ENCODE measurements at regions not wholly inside any gene's neighbourhood (a gene's known extent, or its start where the extent isn't known, plus 50 kb on each side); places are given as distances from the start of the nearest gene placed in this dataset.

- no peak for TF ChIP-seq CTCF (IDR thresholded peaks at IDR 0.05)
- H3K27ac ChIP-seq, result no peak overlapping the region
- H3K4me3 ChIP-seq, result no peak overlapping the region
- ATAC-seq (no peak), DNase-seq (peak in 1 of 2 donors; percentile 30)
- WGBS, 3 donors, result 37 to 48% (median 39%) methylated on average over 23 of the region's 23 CpGs
- intact Hi-C loops (cut with DNase I), result no loop called here
- peaks cover 0 to 8% (median 0%) of the 10 kb centered on the region in 3 donors for H3K27me3 ChIP-seq (ENCODE audit: insufficient read depth in 3 of 3, low read length in 2 of 3)
- H3K9me3 ChIP-seq, result no peaks in the 10 kb centered on the region
- H3K4me1 ChIP-seq, result no peaks in the 10 kb centered on the region
- H3K36me3 ChIP-seq (ENCODE audit: insufficient read depth in 1 of 2, low read depth in 1 of 2), result no peaks in the 10 kb centered on the region
These were observed 805.5 kb downstream of the BRD1 start for GRCh38 chr22:49021926-49022815.

- TF ChIP-seq CTCF (IDR thresholded peaks at IDR 0.05), result no peak
- no peak for ATAC-seq
- no peak overlapping the region for H3K27ac ChIP-seq
- intact Hi-C loops (cut with DNase I), result no loop called here
- no peak overlapping the region for H3K4me3 ChIP-seq
- H3K27me3 ChIP-seq (ENCODE audit: insufficient read depth in 3 of 3, low read length in 2 of 3), result peaks cover 0 to 8% (median 0%) of the 10 kb centered on the region in 3 donors
- H3K9me3 ChIP-seq, result no peaks in the 10 kb centered on the region
- no peaks in the 10 kb centered on the region for H3K4me1 ChIP-seq
- no peaks in the 10 kb centered on the region for H3K36me3 ChIP-seq (ENCODE audit: insufficient read depth in 1 of 2, low read depth in 1 of 2)
- DNase-seq, result peak in 1 of 2 donors; percentile 25
- 67 to 69% (median 69%) methylated on average over 25 to 27 of the region's 27 CpGs for WGBS, 3 donors
These were observed 806.3 kb downstream of the BRD1 start for GRCh38 chr22:49021131-49021925.

DNA sequence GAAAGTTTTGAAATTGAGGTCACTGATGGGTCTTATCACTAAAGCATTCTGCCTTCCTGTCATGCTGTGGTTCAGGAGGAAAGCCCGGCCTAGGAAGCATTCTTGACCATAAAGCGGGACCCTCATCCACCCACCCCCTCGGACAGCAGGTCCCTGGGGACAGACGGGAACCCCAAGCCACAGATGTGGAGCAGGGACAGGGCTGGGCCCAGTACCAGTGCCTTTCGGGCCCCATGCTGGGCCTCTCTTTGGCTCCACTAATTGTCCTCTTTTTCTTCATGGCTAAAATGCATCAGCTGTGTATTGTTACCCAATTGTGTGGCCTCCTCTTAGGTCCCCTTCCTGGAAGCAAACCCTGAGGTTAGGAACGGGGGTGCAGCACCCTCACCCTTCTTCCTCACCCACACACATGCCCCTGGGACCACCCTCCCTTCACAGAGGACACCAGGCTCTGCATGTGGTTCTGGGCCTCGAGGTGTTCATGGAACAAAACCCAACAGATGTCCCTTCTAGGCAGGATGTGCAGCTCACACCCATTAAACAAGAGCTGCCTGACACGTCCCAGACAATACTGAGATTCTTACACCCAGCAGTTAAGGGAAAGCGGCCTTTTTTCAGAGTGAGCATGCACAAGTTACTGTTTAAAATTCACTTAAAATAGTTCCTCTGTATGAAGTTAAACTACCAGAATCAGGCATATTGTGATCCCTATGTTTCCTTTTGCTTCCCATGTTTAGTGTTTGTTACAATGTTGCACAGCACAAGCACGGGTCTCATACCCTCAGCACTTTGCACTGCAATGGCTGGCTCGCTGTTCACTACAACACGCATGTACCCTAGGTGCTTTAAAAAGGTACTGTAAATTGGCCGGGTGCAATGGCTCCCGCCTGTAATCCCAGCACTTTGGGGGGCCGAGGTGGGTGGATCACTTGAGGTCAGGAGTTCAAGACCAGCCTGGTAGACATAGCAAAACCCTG, 807.6 kb downstream of the BRD1 start:
- no peaks in the 10 kb centered on the region for H3K36me3 ChIP-seq (ENCODE audit: insufficient read depth in 1 of 2, low read depth in 1 of 2)
- DNase-seq (peak in 1 of 2 donors; percentile 14), ATAC-seq (no peak)
- peaks cover 0 to 5% (median 0%) of the 10 kb centered on the region in 3 donors for H3K27me3 ChIP-seq (ENCODE audit: insufficient read depth in 3 of 3, low read length in 2 of 3)
- H3K27ac ChIP-seq, result no peak overlapping the region
- H3K4me1 ChIP-seq, result no peaks in the 10 kb centered on the region
- WGBS, 3 donors, result 80 to 83% (median 82%) methylated on average over 15 of the region's 15 CpGs
- TF ChIP-seq CTCF (IDR thresholded peaks at IDR 0.05), result no peak
- H3K9me3 ChIP-seq, result no peaks in the 10 kb centered on the region
- intact Hi-C loops (cut with DNase I), result no loop called here
- H3K4me3 ChIP-seq, result no peak overlapping the region

DNA sequence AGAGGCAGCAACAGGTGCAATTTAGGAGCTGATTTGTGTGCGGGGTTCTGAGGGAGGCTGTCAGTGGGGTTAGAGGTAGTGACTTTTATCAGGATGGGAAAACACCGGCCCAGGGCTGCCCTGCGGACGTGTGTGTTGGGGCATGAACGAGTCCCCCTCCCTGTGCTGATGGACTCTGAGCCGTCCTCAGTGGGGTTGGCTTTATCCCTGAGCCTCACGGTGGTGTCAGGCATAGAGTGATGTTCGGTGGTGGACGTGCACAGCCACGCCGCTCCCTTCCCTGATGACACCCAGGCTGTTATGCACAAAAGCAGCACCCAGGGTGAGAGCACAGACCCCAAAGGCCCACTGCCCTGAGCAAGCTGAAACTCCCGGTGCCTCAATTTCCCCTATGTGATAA, 809.1 kb downstream of the BRD1 start:
- Histone ChIP-seq H3K4me3 (no peak overlapping the region), H3K27me3 (ENCODE audit: insufficient read depth in 3 of 3, low read length in 2 of 3) (no peaks in the 10 kb centered on the region), H3K36me3 (ENCODE audit: insufficient read depth in 1 of 2, low read depth in 1 of 2) (no peaks in the 10 kb centered on the region), H3K27ac (no peak overlapping the region), H3K4me1 (no peaks in the 10 kb centered on the region), H3K9me3 (no peaks in the 10 kb centered on the region)
- DNase-seq, result no peak
- ATAC-seq, result no peak
- 67 to 79% (median 68%) methylated on average over 12 of the region's 12 CpGs for WGBS, 3 donors
- intact Hi-C loops (cut with DNase I), result no loop called here
- no peak for TF ChIP-seq CTCF (IDR thresholded peaks at IDR 0.05)

Data from psoas muscle (tissue), 7 donors.